Stomach (tissue), 4 donors: ENCODE measurements at regions not wholly inside any gene's neighbourhood (a gene's known extent, or its start where the extent isn't known, plus 50 kb on each side); places are given as distances from the start of the nearest gene placed in this dataset.

Experiments used
- POLR2A ChIP-seq, 4 donors: fragments of 450-650 bp; IDR thresholded peaks; one replicate each; pipeline ENCODE4 v1.6.1; 2016; ENCODE audit warnings: antibody characterized with exemption in 4 of 4, control low read depth in 2 of 4, mild to moderate bottlenecking in 1 of 4, moderate library complexity in 1 of 4
- POLR2AphosphoS5 ChIP-seq, 3 donors: sonication (generic); formaldehyde crosslinking; IDR thresholded peaks; one replicate each; pipeline ENCODE4 v1.6.1; 2016; ENCODE audit warnings: antibody characterized with exemption in 3 of 3
- TF ChIP-seq, protein P1 (sequence below), 7 experiments: fragments of 450-650 bp in 4 of 7; fragments of 200-600 bp in 3 of 7; sonication (generic) in 3 of 7; IDR thresholded peaks; one replicate each; pipeline ENCODE4 v1.5.1; 2016 to 2019; ENCODE audit warnings: antibody characterized with exemption in 7 of 7, control low read depth in 2 of 7, mild to moderate bottlenecking in 1 of 7

DNA sequence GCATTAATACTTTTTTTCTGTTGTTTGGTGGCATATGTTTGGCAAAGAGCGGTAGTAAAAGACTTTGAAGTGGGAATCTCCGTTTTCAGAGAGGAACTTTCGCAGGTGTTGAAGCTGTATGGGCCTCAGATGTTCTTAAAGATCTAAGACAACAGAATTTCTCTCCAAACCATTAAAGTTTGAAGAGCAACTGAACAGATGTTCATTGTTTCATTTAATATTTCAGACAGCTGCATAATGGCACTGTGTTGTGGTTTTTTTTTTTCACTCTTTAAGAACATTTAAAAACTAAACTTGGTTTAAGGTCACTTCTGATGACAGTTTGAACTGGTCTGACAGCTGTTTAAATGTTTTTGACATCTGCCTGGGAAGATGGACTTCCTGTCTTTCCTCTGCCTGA, 882.7 kb upstream of the PCDH10 start:
- TF ChIP-seq POLR2A (IDR thresholded peaks at IDR 0.05) (no peak), POLR2AphosphoS5 (IDR thresholded peaks at IDR 0.05) (no peak)
- TF ChIP-seq, protein P1, sequence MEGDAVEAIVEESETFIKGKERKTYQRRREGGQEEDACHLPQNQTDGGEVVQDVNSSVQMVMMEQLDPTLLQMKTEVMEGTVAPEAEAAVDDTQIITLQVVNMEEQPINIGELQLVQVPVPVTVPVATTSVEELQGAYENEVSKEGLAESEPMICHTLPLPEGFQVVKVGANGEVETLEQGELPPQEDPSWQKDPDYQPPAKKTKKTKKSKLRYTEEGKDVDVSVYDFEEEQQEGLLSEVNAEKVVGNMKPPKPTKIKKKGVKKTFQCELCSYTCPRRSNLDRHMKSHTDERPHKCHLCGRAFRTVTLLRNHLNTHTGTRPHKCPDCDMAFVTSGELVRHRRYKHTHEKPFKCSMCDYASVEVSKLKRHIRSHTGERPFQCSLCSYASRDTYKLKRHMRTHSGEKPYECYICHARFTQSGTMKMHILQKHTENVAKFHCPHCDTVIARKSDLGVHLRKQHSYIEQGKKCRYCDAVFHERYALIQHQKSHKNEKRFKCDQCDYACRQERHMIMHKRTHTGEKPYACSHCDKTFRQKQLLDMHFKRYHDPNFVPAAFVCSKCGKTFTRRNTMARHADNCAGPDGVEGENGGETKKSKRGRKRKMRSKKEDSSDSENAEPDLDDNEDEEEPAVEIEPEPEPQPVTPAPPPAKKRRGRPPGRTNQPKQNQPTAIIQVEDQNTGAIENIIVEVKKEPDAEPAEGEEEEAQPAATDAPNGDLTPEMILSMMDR (IDR thresholded peaks at IDR 0.05) = no peak
